ENCODE measurements at regions not wholly inside any gene's neighbourhood (a gene's known extent, or its start where the extent isn't known, plus 50 kb on each side); places are given as distances from the start of the nearest gene placed in this dataset.
"Not testable (repeated sequence)": the region's sequence is repeated elsewhere in the genome, so short reads cannot be mapped to it uniquely, and the experiment has no call there.

DNA sequence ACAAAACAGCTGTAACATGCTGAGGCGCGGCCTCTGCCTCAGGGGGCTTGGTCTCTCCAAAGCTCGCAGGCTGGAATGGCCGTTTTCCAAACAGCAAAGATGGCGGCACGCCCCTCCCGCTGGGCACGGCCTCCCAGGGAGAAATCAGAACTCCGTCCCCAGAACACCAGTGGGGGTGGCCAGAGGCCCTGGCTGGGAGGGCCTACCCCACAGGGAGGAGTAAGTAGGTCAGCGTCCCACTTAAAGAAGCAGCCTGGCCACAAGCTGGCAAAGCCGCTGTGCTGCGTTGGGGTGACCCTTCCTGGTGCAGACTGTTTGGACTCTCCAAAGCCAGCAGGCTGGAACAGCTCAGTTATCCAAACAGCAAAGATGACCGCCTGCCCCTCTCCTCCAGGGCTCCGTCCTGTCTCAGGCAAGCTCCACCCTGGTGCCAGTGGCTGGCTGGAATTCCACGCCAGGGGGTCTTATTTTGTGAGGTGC, 862.8 kb downstream of the TRIML1 start:
- no peak for DNase-seq (ENCODE audit: extremely low spot score, unreplicated experiment)
- H3K4me1 Mint-ChIP-seq (ENCODE audit: unreplicated experiment) = no peaks in the 10 kb centered on the region
- H3K4me3 Mint-ChIP-seq (ENCODE audit: unreplicated experiment) = no peak overlapping the region
- H3K36me3 Mint-ChIP-seq (ENCODE audit: unreplicated experiment) = no peaks in the 10 kb centered on the region
- no peaks in the 10 kb centered on the region for H3K9me3 Mint-ChIP-seq (ENCODE audit: unreplicated experiment)
- TF ChIP-seq, protein P1, sequence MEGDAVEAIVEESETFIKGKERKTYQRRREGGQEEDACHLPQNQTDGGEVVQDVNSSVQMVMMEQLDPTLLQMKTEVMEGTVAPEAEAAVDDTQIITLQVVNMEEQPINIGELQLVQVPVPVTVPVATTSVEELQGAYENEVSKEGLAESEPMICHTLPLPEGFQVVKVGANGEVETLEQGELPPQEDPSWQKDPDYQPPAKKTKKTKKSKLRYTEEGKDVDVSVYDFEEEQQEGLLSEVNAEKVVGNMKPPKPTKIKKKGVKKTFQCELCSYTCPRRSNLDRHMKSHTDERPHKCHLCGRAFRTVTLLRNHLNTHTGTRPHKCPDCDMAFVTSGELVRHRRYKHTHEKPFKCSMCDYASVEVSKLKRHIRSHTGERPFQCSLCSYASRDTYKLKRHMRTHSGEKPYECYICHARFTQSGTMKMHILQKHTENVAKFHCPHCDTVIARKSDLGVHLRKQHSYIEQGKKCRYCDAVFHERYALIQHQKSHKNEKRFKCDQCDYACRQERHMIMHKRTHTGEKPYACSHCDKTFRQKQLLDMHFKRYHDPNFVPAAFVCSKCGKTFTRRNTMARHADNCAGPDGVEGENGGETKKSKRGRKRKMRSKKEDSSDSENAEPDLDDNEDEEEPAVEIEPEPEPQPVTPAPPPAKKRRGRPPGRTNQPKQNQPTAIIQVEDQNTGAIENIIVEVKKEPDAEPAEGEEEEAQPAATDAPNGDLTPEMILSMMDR (IDR thresholded peaks at IDR 0.05) = no peak
- H3K27me3 Mint-ChIP-seq (ENCODE audit: unreplicated experiment) = no peaks in the 10 kb centered on the region
- no peak overlapping the region for H3K27ac Mint-ChIP-seq (ENCODE audit: unreplicated experiment)

DNA sequence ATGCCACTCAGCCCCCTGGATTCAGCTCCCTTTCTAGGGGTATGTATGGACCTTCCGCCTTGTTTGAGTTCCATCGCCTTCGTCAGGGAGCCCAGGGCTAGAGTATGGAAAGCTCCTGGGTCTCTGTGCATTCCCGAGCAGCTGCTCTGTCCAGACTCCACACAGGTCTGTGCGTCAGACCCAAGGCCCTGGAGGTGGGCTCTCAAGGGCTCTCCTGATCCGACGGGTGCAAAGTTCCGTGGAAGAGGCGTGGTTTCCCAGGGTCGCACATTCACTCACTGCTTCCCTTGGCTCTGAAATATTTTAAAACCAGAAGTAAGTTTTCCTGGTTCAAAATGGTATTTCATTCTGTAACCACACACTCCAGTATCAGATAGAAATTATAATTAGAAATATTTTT, 863.2 kb downstream of the TRIML1 start:
- TF ChIP-seq, protein P1 (IDR thresholded peaks at IDR 0.05) = no peak
- Mint-ChIP-seq H3K27me3 (ENCODE audit: unreplicated experiment) (no peaks in the 10 kb centered on the region), H3K9me3 (ENCODE audit: unreplicated experiment) (no peaks in the 10 kb centered on the region), H3K27ac (ENCODE audit: unreplicated experiment) (no peak overlapping the region), H3K4me3 (ENCODE audit: unreplicated experiment) (no peak overlapping the region), H3K4me1 (ENCODE audit: unreplicated experiment) (no peaks in the 10 kb centered on the region), H3K36me3 (ENCODE audit: unreplicated experiment) (no peaks in the 10 kb centered on the region)
- no peak for DNase-seq (ENCODE audit: extremely low spot score, unreplicated experiment)

DNA sequence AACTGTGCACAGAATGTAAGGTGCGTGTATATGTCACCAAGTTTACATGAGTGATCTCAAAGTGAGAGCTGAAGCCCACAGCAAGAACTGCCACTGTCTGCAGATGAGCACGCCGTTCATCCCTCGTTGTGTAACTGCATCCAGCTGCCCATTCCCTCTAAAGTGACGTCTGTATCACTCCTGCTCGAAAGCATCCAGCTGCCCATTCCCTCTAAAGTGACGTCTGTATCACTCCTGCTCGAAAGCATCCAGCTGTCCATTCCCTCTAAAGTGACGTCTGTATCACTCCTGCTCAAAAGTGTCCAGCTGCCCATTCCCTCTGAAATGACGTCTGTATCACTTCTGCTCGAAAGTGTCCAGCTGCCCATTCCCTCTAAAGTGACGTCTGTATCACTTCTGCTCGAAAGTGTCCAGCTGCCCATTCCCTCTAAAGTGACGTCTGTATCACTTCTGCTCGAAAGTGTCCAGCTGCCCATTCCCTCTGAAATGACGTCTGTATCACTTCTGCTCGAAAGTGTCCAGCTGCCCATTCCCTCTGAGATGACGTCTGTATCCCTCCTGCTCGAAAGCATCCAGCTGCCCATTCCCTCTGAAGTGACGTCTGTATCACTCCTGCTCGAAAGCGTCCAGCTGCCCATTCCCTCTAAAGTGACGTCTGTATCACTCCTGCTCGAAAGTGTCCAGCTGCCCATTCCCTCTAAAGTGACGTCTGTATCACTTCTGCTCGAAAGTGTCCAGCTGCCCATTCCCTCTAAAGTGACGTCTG, 871.4 kb downstream of the TRIML1 start:
- H3K4me3 Mint-ChIP-seq (ENCODE audit: unreplicated experiment); H3K27me3 Mint-ChIP-seq (ENCODE audit: unreplicated experiment); H3K9me3 Mint-ChIP-seq (ENCODE audit: unreplicated experiment); DNase-seq (ENCODE audit: extremely low spot score, unreplicated experiment); H3K4me1 Mint-ChIP-seq (ENCODE audit: unreplicated experiment); H3K27ac Mint-ChIP-seq (ENCODE audit: unreplicated experiment); H3K36me3 Mint-ChIP-seq (ENCODE audit: unreplicated experiment): not testable (repeated sequence)

DNA sequence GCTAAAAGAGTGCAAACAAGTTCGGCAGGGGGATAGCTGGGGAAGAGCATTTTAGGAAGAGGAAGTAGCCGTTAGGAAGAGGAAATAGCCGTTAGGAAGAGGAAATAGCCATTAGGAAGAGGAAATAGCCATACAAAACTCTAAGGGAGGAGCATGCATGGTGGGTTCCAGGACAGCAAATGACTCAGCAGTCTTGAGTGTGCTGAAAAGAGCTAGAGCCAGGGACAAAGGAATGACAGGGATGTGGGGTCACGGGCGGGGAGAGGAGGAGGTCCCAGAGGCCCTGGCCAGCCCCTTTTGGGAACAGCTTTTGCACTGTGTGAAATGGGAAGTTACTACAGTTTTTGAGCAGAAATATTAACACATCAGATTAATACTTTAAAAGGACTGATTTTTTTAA, 882.6 kb downstream of the TRIML1 start:
- no peaks in the 10 kb centered on the region for H3K9me3 Mint-ChIP-seq (ENCODE audit: unreplicated experiment)
- no peaks in the 10 kb centered on the region for H3K27me3 Mint-ChIP-seq (ENCODE audit: unreplicated experiment)
- peak overlapping the region; percentile 56 for H3K27ac Mint-ChIP-seq (ENCODE audit: unreplicated experiment)
- no peak for DNase-seq (ENCODE audit: extremely low spot score, unreplicated experiment)
- TF ChIP-seq, protein P1 (IDR thresholded peaks at IDR 0.05) = no peak
- H3K36me3 Mint-ChIP-seq (ENCODE audit: unreplicated experiment) = no peaks in the 10 kb centered on the region
- no peak overlapping the region for H3K4me3 Mint-ChIP-seq (ENCODE audit: unreplicated experiment)
- peaks cover 18% of the 10 kb centered on the region for H3K4me1 Mint-ChIP-seq (ENCODE audit: unreplicated experiment)

DNA sequence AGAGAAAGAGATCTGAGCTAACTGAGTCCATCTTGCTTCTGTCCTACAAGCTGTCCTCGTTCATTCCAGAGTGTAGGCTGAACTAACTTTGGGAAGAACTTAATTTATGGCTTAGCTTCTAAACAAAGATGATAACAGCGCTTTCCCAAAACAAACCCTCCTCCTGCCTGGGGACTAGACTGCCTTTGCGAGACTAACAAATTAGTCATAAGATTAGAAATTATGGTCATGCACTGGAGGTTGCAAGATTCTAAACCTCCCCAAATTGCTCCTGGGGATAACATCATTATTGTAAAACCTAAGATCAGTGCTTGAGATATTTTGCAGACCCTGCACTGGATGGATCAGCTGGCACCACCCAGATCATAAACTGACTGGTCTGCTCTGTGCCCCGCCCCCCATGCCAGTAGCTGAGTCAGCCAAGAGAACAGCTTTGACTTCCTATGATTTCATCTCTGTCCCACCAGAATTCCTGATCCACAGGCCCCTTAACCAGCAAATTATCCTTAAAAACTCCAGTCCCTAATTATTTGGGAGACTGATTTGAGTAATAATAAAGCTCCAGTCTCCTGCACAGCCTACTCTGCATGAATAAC, 883.3 kb downstream of the TRIML1 start:
- H3K4me1 Mint-ChIP-seq (ENCODE audit: unreplicated experiment) = peaks cover 18% of the 10 kb centered on the region
- H3K27me3 Mint-ChIP-seq (ENCODE audit: unreplicated experiment) = no peaks in the 10 kb centered on the region
- no peak overlapping the region for H3K4me3 Mint-ChIP-seq (ENCODE audit: unreplicated experiment)
- TF ChIP-seq, protein P1 (IDR thresholded peaks at IDR 0.05) = no peak
- H3K36me3 Mint-ChIP-seq (ENCODE audit: unreplicated experiment) = no peaks in the 10 kb centered on the region
- H3K27ac Mint-ChIP-seq (ENCODE audit: unreplicated experiment) = peak overlapping the region; percentile 56
- DNase-seq (ENCODE audit: extremely low spot score, unreplicated experiment) = no peak
- no peaks in the 10 kb centered on the region for H3K9me3 Mint-ChIP-seq (ENCODE audit: unreplicated experiment)

All from osteocyte (in vitro differentiated cells).